Neural progenitor cell (in vitro differentiated cells): ENCODE measurements at regions not wholly inside any gene's neighbourhood (a gene's known extent, or its start where the extent isn't known, plus 50 kb on each side); places are given as distances from the start of the nearest gene placed in this dataset.

Experiments
- DNase-seq: peaks from one replicate; pipeline ENCODE4 v3.0.0-alpha.2; 2016; ENCODE audit warnings: low spot score
- H2AFZ ChIP-seq: fragments of 200-600 bp; sonication (generic); replicated peaks from 2 replicates; pipeline ENCODE4 v1.6.1; 2016; ENCODE audit warnings: antibody characterized with exemption
- H3F3A ChIP-seq: fragments of 200-600 bp; sonication (generic); 2 replicates; pipeline ENCODE4 v1.6.1; 2016; ENCODE audit warnings: antibody characterized with exemption, low read depth
- H3K27ac ChIP-seq: fragments of 200-600 bp; sonication (generic); 2 replicates; pipeline ENCODE4 v1.5.1; 2016; ENCODE audit warnings: mild to moderate bottlenecking
- H3K27me3 ChIP-seq: fragments of 200-600 bp; sonication (generic); 2 replicates; pipeline ENCODE4 v1.6.1; 2016; ENCODE audit warnings: mild to moderate bottlenecking, moderate library complexity
- H3K36me3 ChIP-seq: fragments of 200-600 bp; sonication (generic); 2 replicates; pipeline ENCODE4 v1.5.1; 2016
- H3K4me1 ChIP-seq: fragments of 200-600 bp; sonication (generic); 2 replicates; pipeline ENCODE4 v1.6.1; 2016; ENCODE audit warnings: mixed run types
- H3K4me2 ChIP-seq: fragments of 200-600 bp; sonication (generic); 2 replicates; pipeline ENCODE4 v1.6.1; 2016
- H3K4me3 ChIP-seq: fragments of 200-600 bp; sonication (generic); 2 replicates; pipeline ENCODE4 v1.5.1; 2016
- H3K79me2 ChIP-seq: fragments of 200-600 bp; sonication (generic); 2 replicates; pipeline ENCODE4 v1.6.1; 2016; ENCODE audit warnings: low read depth
- H3K9ac ChIP-seq: fragments of 200-600 bp; sonication (generic); 2 replicates; pipeline ENCODE4 v1.6.1; 2016
- H3K9me3 ChIP-seq: fragments of 200-600 bp; sonication (generic); 2 replicates; pipeline ENCODE4 v1.5.1; 2016; ENCODE audit warnings: low read depth
- H4K20me1 ChIP-seq: fragments of 200-600 bp; sonication (generic); 2 replicates; pipeline ENCODE4 v1.6.1; 2016; ENCODE audit warnings: low read depth
- H3K27ac Mint-ChIP-seq: 3 replicates; pipeline ENCODE4 v1.8.0; 2021; ENCODE audit warnings: mixed read lengths
- H3K27me3 Mint-ChIP-seq: 2 replicates; pipeline ENCODE4 v1.8.0; 2022; ENCODE audit warnings: low read depth, mild to moderate bottlenecking, inconsistent platforms, moderate library complexity, mixed read lengths; ENCODE audit not compliant: insufficient read depth
- H3K36me3 Mint-ChIP-seq: 3 replicates; pipeline ENCODE4 v1.8.0; 2021; ENCODE audit warnings: mixed read lengths
- H3K4me1 Mint-ChIP-seq: 3 replicates; pipeline ENCODE4 v1.8.0; 2021; ENCODE audit warnings: mixed read lengths
- H3K4me3 Mint-ChIP-seq: 3 replicates; pipeline ENCODE4 v1.8.0; 2021; ENCODE audit warnings: mild to moderate bottlenecking, moderate library complexity, mixed read lengths
- H3K9me3 Mint-ChIP-seq: 3 replicates; pipeline ENCODE4 v1.8.0; 2020; ENCODE audit warnings: mixed read lengths
- CTCF ChIP-seq: fragments of 200-600 bp; sonication (generic); IDR thresholded peaks from 2 replicates; pipeline ENCODE4 v1.5.1; 2017; ENCODE audit warnings: antibody characterized with exemption, mild to moderate bottlenecking
- EZH2 ChIP-seq: fragments of 200-600 bp; sonication (generic); IDR thresholded peaks from 2 replicates; pipeline ENCODE4 v1.6.1; 2017; ENCODE audit warnings: antibody characterized with exemption, mild to moderate bottlenecking, moderate library complexity
- EZH2phosphoT487 ChIP-seq: fragments of 200-600 bp; sonication (generic); IDR thresholded peaks from 2 replicates; pipeline ENCODE4 v1.6.1; 2017; ENCODE audit warnings: antibody characterized with exemption

GRCh38 chr1:188129856-188130838, 1301.4 kb downstream of the PLA2G4A start:
- no peak overlapping the region for H2AFZ ChIP-seq
- DNase-seq = no peak

GRCh38 chr1:188137221-188137620, 1308.5 kb downstream of the PLA2G4A start:
- Mint-ChIP-seq H3K27ac (no peak overlapping the region), H3K27me3 (no peaks in the 10 kb centered on the region), H3K4me3 (no peak overlapping the region), H3K36me3 (no peaks in the 10 kb centered on the region), H3K4me1 (no peaks in the 10 kb centered on the region), H3K9me3 (no peaks in the 10 kb centered on the region)
- H3K36me3 ChIP-seq = no peaks in the 10 kb centered on the region
- no peak overlapping the region for H3K4me3 ChIP-seq
- no peaks in the 10 kb centered on the region for H3K9me3 ChIP-seq
- no peak overlapping the region for H2AFZ ChIP-seq
- no peak overlapping the region for H3K9ac ChIP-seq
- H3K4me1 ChIP-seq = no peaks in the 10 kb centered on the region
- H4K20me1 ChIP-seq = no peaks in the 10 kb centered on the region
- no peak overlapping the region for H3K27ac ChIP-seq
- no peaks in the 10 kb centered on the region for H3K27me3 ChIP-seq
- TF ChIP-seq EZH2 (no peak), EZH2phosphoT487 (no peak), CTCF (no peak)
- no peaks in the 10 kb centered on the region for H3F3A ChIP-seq
- H3K79me2 ChIP-seq = no peaks in the 10 kb centered on the region
- DNase-seq = no peak
- H3K4me2 ChIP-seq = no peak overlapping the region

More at GRCh38 chr1:188129856-188130838, 1301.4 kb downstream of the PLA2G4A start:
- H3K4me3 ChIP-seq = no peak overlapping the region
- Mint-ChIP-seq H3K4me3 (no peak overlapping the region), H3K27ac (no peak overlapping the region), H3K9me3 (peaks cover 3% of the 10 kb centered on the region), H3K27me3 (no peaks in the 10 kb centered on the region), H3K36me3 (no peaks in the 10 kb centered on the region), H3K4me1 (no peaks in the 10 kb centered on the region)
- no peaks in the 10 kb centered on the region for H3F3A ChIP-seq
- H3K27me3 ChIP-seq = no peaks in the 10 kb centered on the region
- no peaks in the 10 kb centered on the region for H3K4me1 ChIP-seq
- H4K20me1 ChIP-seq = no peaks in the 10 kb centered on the region
- no peak overlapping the region for H3K9ac ChIP-seq
- H3K79me2 ChIP-seq = no peaks in the 10 kb centered on the region
- TF ChIP-seq EZH2 = no peak
- TF ChIP-seq EZH2phosphoT487 = no peak
- no peak for TF ChIP-seq CTCF
- no peaks in the 10 kb centered on the region for H3K9me3 ChIP-seq
- H3K4me2 ChIP-seq = no peak overlapping the region
- H3K36me3 ChIP-seq = no peaks in the 10 kb centered on the region
- no peak overlapping the region for H3K27ac ChIP-seq

GRCh38 chr1:188140958-188141357, 1312.2 kb downstream of the PLA2G4A start:
- no peak overlapping the region for H3K4me2 ChIP-seq
- TF ChIP-seq EZH2phosphoT487 (no peak), CTCF (no peak), EZH2 (no peak)

More at GRCh38 chr1:188140958-188141357, 1312.2 kb downstream of the PLA2G4A start:
- Histone ChIP-seq H3F3A (no peaks in the 10 kb centered on the region), H3K9me3 (no peaks in the 10 kb centered on the region), H3K27me3 (no peaks in the 10 kb centered on the region), H3K79me2 (no peaks in the 10 kb centered on the region), H2AFZ (no peak overlapping the region), H3K4me1 (no peaks in the 10 kb centered on the region), H3K4me3 (no peak overlapping the region), H3K36me3 (no peaks in the 10 kb centered on the region), H4K20me1 (no peaks in the 10 kb centered on the region), H3K9ac (no peak overlapping the region), H3K27ac (no peak overlapping the region)
- no peaks in the 10 kb centered on the region for H3K9me3 Mint-ChIP-seq
- H3K4me1 Mint-ChIP-seq = no peaks in the 10 kb centered on the region
- no peaks in the 10 kb centered on the region for H3K36me3 Mint-ChIP-seq
- no peak for DNase-seq
- H3K27ac Mint-ChIP-seq = no peak overlapping the region
- no peaks in the 10 kb centered on the region for H3K27me3 Mint-ChIP-seq
- no peak overlapping the region for H3K4me3 Mint-ChIP-seq
